ENCODE measurements at regions not wholly inside any gene's neighbourhood (a gene's known extent, or its start where the extent isn't known, plus 50 kb on each side); places are given as distances from the start of the nearest gene placed in this dataset.
"Not testable (repeated sequence)": the region's sequence is repeated elsewhere in the genome, so short reads cannot be mapped to it uniquely, and the experiment has no call there.

GRCh38 chr2:91447508-91447907, 2756.0 kb downstream of the RPIA start:
- not testable (repeated sequence) for TF ChIP-seq CTCF (IDR thresholded peaks at IDR 0.05); ZFX (IDR thresholded peaks at IDR 0.05; ENCODE audit: borderline replicate concordance)
